ENCODE measurements at regions not wholly inside any gene's neighbourhood (a gene's known extent, or its start where the extent isn't known, plus 50 kb on each side); places are given as distances from the start of the nearest gene placed in this dataset.

DNA sequence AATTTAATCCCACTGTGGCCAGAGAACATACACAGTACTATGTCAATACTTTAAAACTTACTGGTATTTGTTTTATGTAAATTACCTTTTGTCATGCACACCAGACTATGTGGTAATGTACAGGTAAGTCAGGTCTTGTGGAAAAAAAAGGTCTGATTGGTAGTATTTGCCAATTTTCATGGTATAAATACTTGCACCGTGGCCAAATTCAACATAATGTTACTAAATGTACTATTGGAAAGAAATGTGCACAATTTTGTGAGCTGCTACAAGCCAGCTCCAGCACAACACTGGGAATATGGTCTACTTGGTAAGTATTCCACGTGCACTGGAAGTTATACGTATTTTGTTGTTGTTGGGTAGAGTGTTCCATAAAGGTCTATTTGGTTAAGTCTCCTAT, 392.5 kb downstream of the RPS24 start:
- WGBS, 2 donors: 85 to 87% methylated on average over 3 of the region's 3 CpGs
- Histone ChIP-seq H3K4me3 (no peak overlapping the region), H3K9me3 (peaks cover 0 to 36% (median 8%) of the 10 kb centered on the region in 11 donors), H3K27me3 (no peaks in the 10 kb centered on the region), H3K4me1 (no peaks in the 10 kb centered on the region), H3K36me3 (no peaks in the 10 kb centered on the region), H3K27ac (no peak overlapping the region)
- ATAC-seq: no peak
- intact Hi-C loops (cut with DNase I): no loop called here
- no peak for DNase-seq
- TF ChIP-seq CTCF (IDR thresholded peaks at IDR 0.05): no peak

GRCh38 chr10:78427497-78428031, 393.9 kb downstream of the RPS24 start:
- H3K27me3 ChIP-seq: no peaks in the 10 kb centered on the region
- H3K27ac ChIP-seq: no peak overlapping the region
- 88 to 89% methylated on average over 2 of the region's 2 CpGs for WGBS, 2 donors
- H3K9me3 ChIP-seq: peaks cover 0 to 36% (median 8%) of the 10 kb centered on the region in 11 donors
- DNase-seq (no peak), ATAC-seq (no peak)
- no peaks in the 10 kb centered on the region for H3K36me3 ChIP-seq
- no peak for TF ChIP-seq CTCF (IDR thresholded peaks at IDR 0.05)
- H3K4me3 ChIP-seq: no peak overlapping the region
- intact Hi-C loops (cut with DNase I): no loop called here
- peaks cover 0 to 4% (median under 1%) of the 10 kb centered on the region in 9 donors for H3K4me1 ChIP-seq

DNA sequence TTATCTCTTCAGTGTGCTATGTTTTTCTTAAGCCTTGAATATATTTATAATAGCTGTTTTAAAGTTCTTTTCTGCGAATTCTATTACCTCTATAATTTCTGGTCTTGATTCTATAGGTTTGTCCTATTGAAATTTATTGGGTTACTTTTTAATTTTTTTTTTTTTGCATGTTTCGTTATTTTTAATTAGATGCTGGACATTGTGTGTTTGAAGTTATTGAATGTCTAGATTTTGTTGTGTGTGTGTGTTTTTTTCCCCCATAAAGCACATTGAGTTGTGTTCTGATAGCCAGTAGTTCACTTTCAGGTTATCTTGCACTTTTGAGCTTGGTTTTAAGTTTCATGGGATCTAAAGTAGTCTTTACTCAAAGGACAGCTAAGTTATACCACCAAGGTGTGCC, 394.9 kb downstream of the RPS24 start:
- H3K9me3 ChIP-seq: peaks cover 0 to 36% (median 8%) of the 10 kb centered on the region in 11 donors
- TF ChIP-seq CTCF (IDR thresholded peaks at IDR 0.05): no peak

GRCh38 chr10:78429984-78430383, 396.3 kb downstream of the RPS24 start:
- Histone ChIP-seq H3K4me3 (no peak overlapping the region), H3K27ac (no peak overlapping the region), H3K27me3 (no peaks in the 10 kb centered on the region), H3K4me1 (peaks cover 6 to 28% (median 18%) of the 10 kb centered on the region in 9 donors), H3K36me3 (no peaks in the 10 kb centered on the region), H3K9me3 (peaks cover 0 to 27% (median 8%) of the 10 kb centered on the region in 11 donors)
- intact Hi-C loops (cut with DNase I): loop anchor here in 1 of 10 donors (10.0 kb wide), 1 partner anchor 635 kb away; the partner anchor contains the start of gene ZMIZ1
- ATAC-seq (no peak), DNase-seq (no peak)
- TF ChIP-seq CTCF (IDR thresholded peaks at IDR 0.05): no peak
- WGBS, 2 donors: 87 to 90% methylated on average over 3 of the region's 3 CpGs

More for the DNA sequence above, 394.9 kb downstream of the RPS24 start:
- 88 to 93% methylated on average over 2 of the region's 2 CpGs for WGBS, 2 donors
- H3K4me1 ChIP-seq: peaks cover 0 to 14% (median 11%) of the 10 kb centered on the region in 9 donors
- H3K27me3 ChIP-seq: no peaks in the 10 kb centered on the region
- H3K27ac ChIP-seq: no peak overlapping the region
- no peak overlapping the region for H3K4me3 ChIP-seq
- no peaks in the 10 kb centered on the region for H3K36me3 ChIP-seq
- DNase-seq: no peak
- no peak for ATAC-seq
- intact Hi-C loops (cut with DNase I): no loop called here
